Karpas-422 (cell line): ENCODE measurements at regions not wholly inside any gene's neighbourhood (a gene's known extent, or its start where the extent isn't known, plus 50 kb on each side); places are given as distances from the start of the nearest gene placed in this dataset.

ENCODE experiments used
- DNase-seq: peaks from one replicate; pipeline ENCODE4 v3.0.0-alpha.2; 2015
- H2AFZ ChIP-seq: fragments of 200-600 bp; sonication (generic); 2 replicates; pipeline ENCODE4 v1.6.1; 2014; ENCODE audit warnings: antibody characterized with exemption, low read length, mixed read lengths
- H3K27ac ChIP-seq: fragments of 200-600 bp; sonication (generic); 2 replicates; pipeline ENCODE4 v1.5.1; 2014; ENCODE audit warnings: mild to moderate bottlenecking, low read length, moderate library complexity
- H3K27me3 ChIP-seq: fragments of 200-600 bp; sonication (generic); 2 replicates; pipeline ENCODE4 v1.6.1; 2014; ENCODE audit warnings: low read length, mixed read lengths
- H3K36me3 ChIP-seq: fragments of 200-600 bp; sonication (generic); 2 replicates; pipeline ENCODE4 v1.6.1; 2014; ENCODE audit warnings: low read length, mixed read lengths; ENCODE audit not compliant: insufficient read depth
- H3K4me1 ChIP-seq: fragments of 200-600 bp; sonication (generic); 2 replicates; pipeline ENCODE4 v1.6.1; 2014; ENCODE audit warnings: mild to moderate bottlenecking, low read length, mixed read lengths
- H3K4me2 ChIP-seq: fragments of 200-600 bp; sonication (generic); 2 replicates; pipeline ENCODE4 v1.6.1; 2014; ENCODE audit warnings: low read length, low read depth, mild to moderate bottlenecking; ENCODE audit not compliant: poor library complexity, severe bottlenecking
- H3K4me3 ChIP-seq: fragments of 200-600 bp; sonication (generic); 2 replicates; pipeline ENCODE4 v1.5.1; 2014; ENCODE audit warnings: mild to moderate bottlenecking, antibody characterized with exemption, low read length, mixed read lengths
- H3K79me2 ChIP-seq: fragments of 200-600 bp; sonication (generic); 2 replicates; pipeline ENCODE4 v1.6.1; 2014; ENCODE audit warnings: mild to moderate bottlenecking, low read length, mixed read lengths
- H3K9ac ChIP-seq: fragments of 200-600 bp; sonication (generic); 2 replicates; pipeline ENCODE4 v1.6.0; 2014; ENCODE audit warnings: low read length
- H3K9me2 ChIP-seq: fragments of 200-600 bp; sonication (generic), shearing (Covaris generic); replicated peaks from 2 replicates; pipeline ENCODE4 v1.6.0; 2014; ENCODE audit warnings: mild to moderate bottlenecking, low read length, moderate library complexity; ENCODE audit not compliant: insufficient read depth
- H3K9me3 ChIP-seq: fragments of 300-700, 200-600 bp; sonication (generic); 2 replicates; pipeline ENCODE4 v1.6.1; 2014; ENCODE audit warnings: low read length, mixed read lengths
- H4K20me1 ChIP-seq: fragments of 200-600 bp; sonication (generic); 2 replicates; pipeline ENCODE4 v1.6.1; 2014; ENCODE audit warnings: mild to moderate bottlenecking, antibody characterized with exemption, low read length, low read depth; ENCODE audit not compliant: insufficient read depth

DNA sequence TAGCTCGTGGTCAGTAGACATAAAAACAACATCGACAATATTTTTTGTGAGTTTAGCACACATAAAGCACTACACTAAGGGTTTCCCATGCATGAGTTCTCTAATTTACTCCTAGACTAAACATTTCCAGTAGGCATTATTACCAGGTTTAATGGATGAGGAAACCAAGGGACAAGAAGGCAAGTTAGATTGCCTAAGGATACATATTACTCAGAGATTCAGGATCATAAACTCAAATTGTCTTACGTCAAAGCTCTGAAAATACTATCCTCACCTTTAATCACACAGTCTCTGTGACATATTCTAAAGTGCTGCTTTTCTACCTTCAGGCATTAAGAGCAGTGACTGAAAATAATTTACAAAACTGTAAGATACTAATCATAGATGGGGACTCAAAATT, 655.3 kb downstream of the SLC16A7 start:
- Histone ChIP-seq H2AFZ (no peak overlapping the region), H3K36me3 (no peaks in the 10 kb centered on the region)

DNA sequence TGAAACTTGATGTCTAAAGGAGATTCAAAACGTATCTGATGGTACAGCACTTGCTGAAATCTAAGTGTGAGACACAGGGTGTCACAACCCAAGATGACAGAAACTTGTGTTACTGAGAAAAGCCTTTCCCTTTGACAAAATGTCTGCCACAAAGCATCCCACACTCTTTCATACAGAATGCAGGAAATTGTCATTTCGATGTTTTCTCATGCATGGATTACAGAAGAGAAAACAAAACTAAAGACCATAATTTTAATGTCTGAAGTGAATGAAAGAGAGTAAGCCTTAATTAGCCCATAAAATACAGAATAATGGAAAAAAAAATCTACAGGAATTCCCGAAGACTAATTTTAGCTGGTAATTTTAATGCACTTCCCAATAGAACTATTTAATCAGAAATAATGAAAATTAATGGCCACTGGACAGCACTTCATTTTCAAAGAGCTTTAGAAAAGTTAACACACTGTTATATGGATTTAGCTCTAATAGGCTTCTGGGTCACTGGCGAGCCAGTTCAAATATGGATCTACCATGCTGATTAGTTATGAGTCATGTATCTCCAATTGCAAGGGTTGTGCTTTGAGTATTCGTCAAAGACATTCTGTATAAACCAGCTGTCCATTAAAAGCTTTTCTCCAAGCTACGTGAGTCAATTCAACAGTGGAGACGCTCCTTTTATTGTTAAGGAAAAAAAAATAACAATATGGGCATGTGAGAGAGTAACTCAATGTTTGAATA, 656.7 kb downstream of the SLC16A7 start:
- no peaks in the 10 kb centered on the region for H3K9me2 ChIP-seq
- no peak for DNase-seq
- no peak overlapping the region for H2AFZ ChIP-seq
- no peak overlapping the region for H3K27ac ChIP-seq
- no peak overlapping the region for H3K9ac ChIP-seq
- no peaks in the 10 kb centered on the region for H3K79me2 ChIP-seq
- no peak overlapping the region for H3K4me3 ChIP-seq
- no peaks in the 10 kb centered on the region for H3K9me3 ChIP-seq
- no peak overlapping the region for H3K4me2 ChIP-seq
- no peaks in the 10 kb centered on the region for H4K20me1 ChIP-seq
- H3K4me1 ChIP-seq: no peaks in the 10 kb centered on the region
- no peaks in the 10 kb centered on the region for H3K36me3 ChIP-seq
- H3K27me3 ChIP-seq: no peaks in the 10 kb centered on the region

More for the DNA sequence above, 655.3 kb downstream of the SLC16A7 start:
- Histone ChIP-seq H3K9me2 (no peaks in the 10 kb centered on the region), H3K27me3 (no peaks in the 10 kb centered on the region), H3K4me2 (no peak overlapping the region), H3K9ac (no peak overlapping the region), H4K20me1 (no peaks in the 10 kb centered on the region), H3K27ac (no peak overlapping the region), H3K4me3 (no peak overlapping the region), H3K4me1 (no peaks in the 10 kb centered on the region), H3K9me3 (no peaks in the 10 kb centered on the region), H3K79me2 (no peaks in the 10 kb centered on the region)
- DNase-seq: no peak

DNA sequence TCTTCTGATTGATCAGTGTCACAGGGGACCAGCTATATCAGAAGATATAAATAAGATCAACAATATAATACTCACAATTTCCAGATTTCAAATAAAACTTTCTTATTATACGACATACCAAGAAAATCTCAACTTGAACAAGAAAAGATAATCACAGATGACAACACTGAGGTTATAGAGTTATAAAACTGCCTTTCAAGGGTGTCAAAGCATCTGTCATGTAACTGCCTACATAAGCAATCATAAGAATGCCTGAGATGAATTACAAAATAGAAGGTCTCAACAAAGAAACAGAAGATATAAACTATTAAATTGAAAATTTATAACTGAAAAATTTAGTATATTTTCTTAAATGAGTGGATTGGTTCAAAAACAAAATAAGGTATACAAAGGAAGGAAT, 659.2 kb downstream of the SLC16A7 start:
- Histone ChIP-seq H4K20me1 (no peaks in the 10 kb centered on the region), H3K36me3 (no peaks in the 10 kb centered on the region), H3K9me3 (peaks cover 3% of the 10 kb centered on the region; the same call in 1 of the 2 replicates), H3K9ac (no peak overlapping the region), H3K4me3 (no peak overlapping the region), H3K79me2 (no peaks in the 10 kb centered on the region), H3K4me2 (no peak overlapping the region), H3K27me3 (no peaks in the 10 kb centered on the region), H3K4me1 (no peaks in the 10 kb centered on the region), H3K9me2 (no peaks in the 10 kb centered on the region), H2AFZ (no peak overlapping the region), H3K27ac (no peak overlapping the region)
- DNase-seq: no peak

GRCh38 chr12:60257063-60257462, 661.2 kb downstream of the SLC16A7 start:
- Histone ChIP-seq H3K4me2 (no peak overlapping the region), H3K27me3 (no peaks in the 10 kb centered on the region), H3K9ac (no peak overlapping the region), H3K27ac (no peak overlapping the region), H2AFZ (no peak overlapping the region), H3K4me1 (no peaks in the 10 kb centered on the region), H3K9me3 (peaks cover 3% of the 10 kb centered on the region; the same call in 1 of the 2 replicates), H3K36me3 (no peaks in the 10 kb centered on the region), H3K4me3 (no peak overlapping the region), H4K20me1 (no peaks in the 10 kb centered on the region), H3K9me2 (no peaks in the 10 kb centered on the region), H3K79me2 (no peaks in the 10 kb centered on the region)
- DNase-seq: no peak

DNA sequence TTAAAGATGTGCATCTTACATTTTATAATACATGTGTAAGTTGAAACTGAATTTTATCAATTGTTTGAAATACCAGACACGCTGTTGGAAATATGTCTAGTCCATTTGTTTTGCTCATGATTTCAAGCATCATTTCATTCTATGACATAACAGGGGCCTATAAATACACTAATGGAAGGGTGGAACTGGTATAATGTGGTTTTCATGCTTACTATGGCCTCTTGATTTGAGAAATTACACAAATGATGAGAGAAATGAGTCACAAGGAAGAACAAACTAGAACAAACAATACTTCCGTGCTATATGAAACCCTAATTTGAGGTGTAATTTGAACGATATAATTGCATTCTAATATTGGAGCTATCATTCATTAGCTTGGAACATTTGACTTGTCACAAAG, 663.4 kb downstream of the SLC16A7 start:
- no peaks in the 10 kb centered on the region for H4K20me1 ChIP-seq
- no peak overlapping the region for H2AFZ ChIP-seq
- H3K4me1 ChIP-seq: no peaks in the 10 kb centered on the region
- no peaks in the 10 kb centered on the region for H3K36me3 ChIP-seq
- no peak overlapping the region for H3K9ac ChIP-seq
- no peak overlapping the region for H3K4me2 ChIP-seq
- no peak for DNase-seq
- H3K9me2 ChIP-seq: no peaks in the 10 kb centered on the region
- no peak overlapping the region for H3K4me3 ChIP-seq
- H3K27ac ChIP-seq: no peak overlapping the region
- H3K79me2 ChIP-seq: no peaks in the 10 kb centered on the region
- H3K27me3 ChIP-seq: no peaks in the 10 kb centered on the region
- H3K9me3 ChIP-seq: peaks cover 3% of the 10 kb centered on the region; the same call in 1 of the 2 replicates

GRCh38 chr12:60262378-60262777, 666.5 kb downstream of the SLC16A7 start:
- no peak overlapping the region for H3K4me3 ChIP-seq
- H3K4me1 ChIP-seq: no peaks in the 10 kb centered on the region
- no peaks in the 10 kb centered on the region for H3K79me2 ChIP-seq
- no peaks in the 10 kb centered on the region for H4K20me1 ChIP-seq
- no peaks in the 10 kb centered on the region for H3K27me3 ChIP-seq
- H3K4me2 ChIP-seq: no peak overlapping the region
- H3K9me3 ChIP-seq: peaks cover 15% of the 10 kb centered on the region
- no peaks in the 10 kb centered on the region for H3K9me2 ChIP-seq
- no peak for DNase-seq
- H3K9ac ChIP-seq: no peak overlapping the region
- H3K36me3 ChIP-seq: no peaks in the 10 kb centered on the region
- H2AFZ ChIP-seq: no peak overlapping the region
- no peak overlapping the region for H3K27ac ChIP-seq

DNA sequence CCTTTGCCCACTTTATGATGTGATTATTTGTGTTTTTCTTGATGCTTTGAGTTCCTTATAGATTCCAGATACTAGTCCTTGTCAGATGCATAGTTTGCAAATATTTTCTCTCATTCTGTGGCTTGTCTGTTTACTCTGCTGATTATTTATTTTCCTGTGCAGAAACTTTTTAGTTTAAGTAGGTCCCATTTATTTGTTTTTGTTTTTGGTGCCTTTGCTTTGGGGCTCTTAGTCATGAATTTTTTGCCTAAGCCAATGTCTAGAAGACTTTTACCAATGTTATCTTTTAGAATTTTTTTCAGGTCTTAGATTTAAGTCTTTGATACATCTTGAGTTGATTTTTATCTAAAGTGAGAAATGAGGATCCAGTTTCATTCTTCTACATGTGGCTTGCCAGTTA, 667.3 kb downstream of the SLC16A7 start:
- H3K27me3 ChIP-seq: no peaks in the 10 kb centered on the region

GRCh38 chr12:60263836-60264493, 668.1 kb downstream of the SLC16A7 start:
- no peak overlapping the region for H3K27ac ChIP-seq
- no peaks in the 10 kb centered on the region for H3K27me3 ChIP-seq
- no peaks in the 10 kb centered on the region for H4K20me1 ChIP-seq
- no peaks in the 10 kb centered on the region for H3K4me1 ChIP-seq
- H3K36me3 ChIP-seq: no peaks in the 10 kb centered on the region
- H3K4me3 ChIP-seq: no peak overlapping the region
- no peaks in the 10 kb centered on the region for H3K9me2 ChIP-seq
- H3K9ac ChIP-seq: no peak overlapping the region
- H3K9me3 ChIP-seq: peaks cover 22% of the 10 kb centered on the region
- H3K4me2 ChIP-seq: no peak overlapping the region
- H3K79me2 ChIP-seq: no peaks in the 10 kb centered on the region
- DNase-seq: no peak
- H2AFZ ChIP-seq: no peak overlapping the region

More for the DNA sequence above, 667.3 kb downstream of the SLC16A7 start:
- no peaks in the 10 kb centered on the region for H3K79me2 ChIP-seq
- no peak overlapping the region for H3K4me2 ChIP-seq
- H3K9ac ChIP-seq: no peak overlapping the region
- peaks cover 18% of the 10 kb centered on the region for H3K9me3 ChIP-seq
- H3K9me2 ChIP-seq: no peaks in the 10 kb centered on the region
- no peaks in the 10 kb centered on the region for H3K36me3 ChIP-seq
- no peak overlapping the region for H3K27ac ChIP-seq
- H3K4me1 ChIP-seq: no peaks in the 10 kb centered on the region
- H4K20me1 ChIP-seq: no peaks in the 10 kb centered on the region
- no peak for DNase-seq
- H3K4me3 ChIP-seq: no peak overlapping the region
- no peak overlapping the region for H2AFZ ChIP-seq
